ENCODE measurements at regions not wholly inside any gene's neighbourhood (a gene's known extent, or its start where the extent isn't known, plus 50 kb on each side); places are given as distances from the start of the nearest gene placed in this dataset.

GRCh38 chr1:101165954-101166353 is 70.9 kb upstream of the S1PR1 start:
- no peak for TF ChIP-seq CTCF (IDR thresholded peaks at IDR 0.05)
- TF ChIP-seq POLR2A (IDR thresholded peaks at IDR 0.05) = no peak
